ENCODE measurements at regions not wholly inside any gene's neighbourhood (a gene's known extent, or its start where the extent isn't known, plus 50 kb on each side); places are given as distances from the start of the nearest gene placed in this dataset.

DNA sequence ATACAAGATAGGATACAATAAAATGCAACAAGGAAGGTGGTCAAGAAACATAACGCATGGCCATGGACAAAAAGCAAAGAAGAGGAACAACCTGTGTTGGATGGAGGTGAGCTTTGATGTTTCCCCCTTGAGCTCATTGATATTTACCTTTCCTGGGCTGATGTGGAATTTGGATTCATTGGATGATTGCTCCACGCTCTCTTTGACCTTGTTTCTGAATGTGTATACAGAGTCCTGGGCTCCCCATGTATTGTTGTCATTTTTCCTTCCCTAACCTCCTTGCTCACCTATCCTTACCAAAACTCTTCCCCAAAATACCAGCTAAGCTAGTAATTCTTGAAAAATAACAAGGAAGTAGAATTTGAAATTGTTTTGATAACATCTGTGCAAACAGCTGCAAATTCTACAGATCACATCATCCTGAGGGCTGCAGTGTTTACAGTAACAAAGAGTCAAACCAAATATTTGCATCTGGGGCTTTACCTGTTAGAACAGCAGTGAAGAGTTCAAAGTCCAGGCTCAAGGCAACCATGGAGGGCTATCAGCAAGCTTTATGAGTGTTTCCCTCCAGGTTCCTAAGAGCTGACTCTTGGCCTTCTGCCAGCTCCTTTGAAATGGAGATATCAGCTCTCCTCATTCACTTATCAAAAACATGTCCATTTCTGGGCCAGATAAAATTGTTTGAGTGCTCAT, 214.3 kb upstream of the MARCKS start:
- dilution Hi-C loops (cut with MboI; ENCODE audit: extremely low pct_ligation_motif_present, low sequenced_read_pairs): no loop called here
- CTCF ChIA-PET: interaction anchor here (0.8 to 1.3 kb wide), 3 partner anchors 11 to 216 kb away, joined by 3 to 5 read pairs (median 4); no protein-coding TSS in a partner anchor
- no peaks in the 10 kb centered on the region for H3K9me3 ChIP-seq (replicated peaks; ENCODE audit: control insufficient read depth, insufficient read depth, low read length)
- H3K4me2 ChIP-seq (ENCODE audit: insufficient read depth, low read length): no peak overlapping the region
- no peaks in the 10 kb centered on the region for H4K20me1 ChIP-seq (replicated peaks; ENCODE audit: control insufficient read depth, extremely low read depth, insufficient read depth, low read length)
- no peaks in the 10 kb centered on the region for H3K36me3 ChIP-seq (ENCODE audit: control insufficient read depth in 2 of 2, extremely low read depth in 1 of 2, insufficient read depth in 2 of 2, low read length in 2 of 2)
- no peaks in the 10 kb centered on the region for H3K4me1 ChIP-seq (ENCODE audit: control insufficient read depth, extremely low read depth, insufficient read depth, low read length)
- no peaks in the 10 kb centered on the region for H3K27me3 ChIP-seq (ENCODE audit: control insufficient read depth in 2 of 2, insufficient read depth in 2 of 2, low read length in 2 of 2)
- TF ChIP-seq JUN (IDR thresholded peaks at IDR 0.05; ENCODE audit: borderline replicate concordance, insufficient read depth, insufficient read length, low read depth): no peak
- TF ChIP-seq, protein P1, sequence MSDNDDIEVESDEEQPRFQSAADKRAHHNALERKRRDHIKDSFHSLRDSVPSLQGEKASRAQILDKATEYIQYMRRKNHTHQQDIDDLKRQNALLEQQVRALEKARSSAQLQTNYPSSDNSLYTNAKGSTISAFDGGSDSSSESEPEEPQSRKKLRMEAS (IDR thresholded peaks at IDR 0.05; ENCODE audit: insufficient read depth, insufficient read length): no peak
- no peak for TF ChIP-seq FOS (IDR thresholded peaks at IDR 0.05; ENCODE audit: borderline replicate concordance, insufficient read depth, low read length)
- TF ChIP-seq, protein P2, sequence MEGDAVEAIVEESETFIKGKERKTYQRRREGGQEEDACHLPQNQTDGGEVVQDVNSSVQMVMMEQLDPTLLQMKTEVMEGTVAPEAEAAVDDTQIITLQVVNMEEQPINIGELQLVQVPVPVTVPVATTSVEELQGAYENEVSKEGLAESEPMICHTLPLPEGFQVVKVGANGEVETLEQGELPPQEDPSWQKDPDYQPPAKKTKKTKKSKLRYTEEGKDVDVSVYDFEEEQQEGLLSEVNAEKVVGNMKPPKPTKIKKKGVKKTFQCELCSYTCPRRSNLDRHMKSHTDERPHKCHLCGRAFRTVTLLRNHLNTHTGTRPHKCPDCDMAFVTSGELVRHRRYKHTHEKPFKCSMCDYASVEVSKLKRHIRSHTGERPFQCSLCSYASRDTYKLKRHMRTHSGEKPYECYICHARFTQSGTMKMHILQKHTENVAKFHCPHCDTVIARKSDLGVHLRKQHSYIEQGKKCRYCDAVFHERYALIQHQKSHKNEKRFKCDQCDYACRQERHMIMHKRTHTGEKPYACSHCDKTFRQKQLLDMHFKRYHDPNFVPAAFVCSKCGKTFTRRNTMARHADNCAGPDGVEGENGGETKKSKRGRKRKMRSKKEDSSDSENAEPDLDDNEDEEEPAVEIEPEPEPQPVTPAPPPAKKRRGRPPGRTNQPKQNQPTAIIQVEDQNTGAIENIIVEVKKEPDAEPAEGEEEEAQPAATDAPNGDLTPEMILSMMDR (IDR thresholded peaks at IDR 0.05; ENCODE audit: extremely low read depth in 1 of 2, insufficient read depth in 1 of 2, low read depth in 1 of 2, low read length in 2 of 2): no peak
- no peak for TF ChIP-seq MYC (IDR thresholded peaks at IDR 0.05; ENCODE audit: low read depth, low read length)
- TF ChIP-seq POLR2A (IDR thresholded peaks at IDR 0.05; ENCODE audit: low read depth, low read length): no peak
- no peak for TF ChIP-seq POLR2AphosphoS5 (IDR thresholded peaks at IDR 0.05; ENCODE audit: insufficient read depth, low read depth, low read length)
- intact Hi-C loops (cut with micrococcal nuclease): no loop called here
- BruUV-seq (replicated peaks): no TSS peak
- DNase-seq (ENCODE audit: low read depth, low spot score) (peak; percentile 57), FAIRE-seq (no peak)
- no peak overlapping the region for H3K4me3 ChIP-seq (replicated peaks in 1 of 3; ENCODE audit: insufficient read depth in 1 of 3, low read depth in 1 of 3, low read length in 3 of 3)
- no peak overlapping the region for H2AFZ ChIP-seq (ENCODE audit: low read depth, low read length)
- H3K9ac ChIP-seq (replicated peaks; ENCODE audit: extremely low read depth, insufficient read depth, low read length): no peak overlapping the region
- H3K79me2 ChIP-seq (ENCODE audit: control insufficient read depth, insufficient read depth, low read length): no peaks in the 10 kb centered on the region
- H3K27ac ChIP-seq (ENCODE audit: insufficient read depth, low read depth, low read length): no peak overlapping the region
- POLR2A ChIA-PET: no interaction called here
- no peaks in the 10 kb centered on the region for H3K9me1 ChIP-seq (replicated peaks; ENCODE audit: control insufficient read depth, extremely low read depth, insufficient read depth, low read length)

All from endothelial cell of umbilical vein (primary cell).